Tibial nerve (tissue), 4 donors: ENCODE measurements at regions not wholly inside any gene's neighbourhood (a gene's known extent, or its start where the extent isn't known, plus 50 kb on each side); places are given as distances from the start of the nearest gene placed in this dataset.

Experiments used
- DNase-seq, 2 donors: peaks; one replicate each; pipeline ENCODE4 v3.0.0-alpha.2; 2019; ENCODE audit warnings: low spot score in 2 of 2
- H3K27ac ChIP-seq, 4 donors: fragments of 200-600 bp; sonication (generic) in 3 of 4; one replicate each; pipeline ENCODE4 v1.5.1; 2017 to 2019; ENCODE audit warnings: mild to moderate bottlenecking in 1 of 4
- H3K27me3 ChIP-seq, 2 donors: fragments of 200-600 bp; sonication (generic) in 1 of 2; one replicate each; pipeline versions ENCODE4 v1.5.1 to v1.6.0; 2017 to 2019
- H3K36me3 ChIP-seq, 3 donors: fragments of 200-600 bp; sonication (generic); one replicate each; pipeline ENCODE4 v1.5.1; 2018 to 2019
- H3K4me1 ChIP-seq, 4 donors: fragments of 200-600 bp; sonication (generic) in 3 of 4; one replicate each; pipeline ENCODE4 v1.5.1; 2017 to 2019
- H3K4me3 ChIP-seq, 4 donors: fragments of 200-600 bp; sonication (generic) in 3 of 4; one replicate each; pipeline ENCODE4 v1.5.1; 2017 to 2019; ENCODE audit warnings: mild to moderate bottlenecking in 1 of 4, moderate library complexity in 1 of 4
- H3K9me3 ChIP-seq, 4 donors: fragments of 200-600 bp; sonication (generic) in 3 of 4; one replicate each; pipeline ENCODE4 v1.5.1; 2017 to 2019
- EP300 ChIP-seq, 2 donors: sonication (generic); formaldehyde crosslinking; IDR thresholded peaks; one replicate each; pipeline ENCODE4 v1.6.1; 2017; ENCODE audit warnings: antibody characterized with exemption in 2 of 2, mild to moderate bottlenecking in 1 of 2
- POLR2A ChIP-seq, 2 donors: fragments of 450-650 bp; IDR thresholded peaks; one replicate each; pipeline ENCODE4 v1.6.1; 2017; ENCODE audit warnings: antibody characterized with exemption in 2 of 2, mild to moderate bottlenecking in 2 of 2, moderate library complexity in 2 of 2
- WGBS, 2 donors: methylation state at CpG; one replicate each; pipeline ENCODE4 v1.1.5; 2018; 5-methylcytosine and 5-hydroxymethylcytosine counted together
- TF ChIP-seq, protein P1 (sequence below), 5 experiments: fragments of 200-600 bp in 3 of 5; fragments of 450-650 bp in 2 of 5; sonication (generic) in 3 of 5; IDR thresholded peaks; one replicate each; pipeline ENCODE4 v1.5.1; 2016 to 2019; ENCODE audit warnings: antibody characterized with exemption in 5 of 5, mild to moderate bottlenecking in 3 of 5, moderate library complexity in 2 of 5

DNA sequence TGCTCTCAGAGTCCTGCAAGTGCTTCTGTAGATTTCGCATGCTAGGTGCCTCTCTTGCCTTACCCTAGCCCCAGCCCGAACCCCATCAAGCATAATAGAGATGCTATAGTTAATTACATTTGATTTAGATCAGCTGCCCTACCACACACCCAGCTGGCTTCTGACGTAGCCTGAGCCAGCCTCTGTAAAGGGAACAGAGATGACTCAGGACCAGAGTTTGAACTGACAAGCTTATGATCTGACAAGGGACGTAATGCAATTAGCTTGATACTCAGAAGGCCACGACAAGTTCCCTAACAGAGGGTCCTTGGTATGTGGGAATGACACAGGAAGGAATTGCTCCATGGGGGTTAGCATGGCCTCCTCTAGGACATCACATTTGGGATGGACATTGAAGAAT lies 126.6 kb downstream of the LRATD1 start:
- DNase-seq, result no peak
- H3K4me3 ChIP-seq, result no peak overlapping the region
- H3K9me3 ChIP-seq, result no peaks in the 10 kb centered on the region
- no peaks in the 10 kb centered on the region for H3K36me3 ChIP-seq
- TF ChIP-seq POLR2A (IDR thresholded peaks at IDR 0.05), result no peak
- TF ChIP-seq, protein P1, sequence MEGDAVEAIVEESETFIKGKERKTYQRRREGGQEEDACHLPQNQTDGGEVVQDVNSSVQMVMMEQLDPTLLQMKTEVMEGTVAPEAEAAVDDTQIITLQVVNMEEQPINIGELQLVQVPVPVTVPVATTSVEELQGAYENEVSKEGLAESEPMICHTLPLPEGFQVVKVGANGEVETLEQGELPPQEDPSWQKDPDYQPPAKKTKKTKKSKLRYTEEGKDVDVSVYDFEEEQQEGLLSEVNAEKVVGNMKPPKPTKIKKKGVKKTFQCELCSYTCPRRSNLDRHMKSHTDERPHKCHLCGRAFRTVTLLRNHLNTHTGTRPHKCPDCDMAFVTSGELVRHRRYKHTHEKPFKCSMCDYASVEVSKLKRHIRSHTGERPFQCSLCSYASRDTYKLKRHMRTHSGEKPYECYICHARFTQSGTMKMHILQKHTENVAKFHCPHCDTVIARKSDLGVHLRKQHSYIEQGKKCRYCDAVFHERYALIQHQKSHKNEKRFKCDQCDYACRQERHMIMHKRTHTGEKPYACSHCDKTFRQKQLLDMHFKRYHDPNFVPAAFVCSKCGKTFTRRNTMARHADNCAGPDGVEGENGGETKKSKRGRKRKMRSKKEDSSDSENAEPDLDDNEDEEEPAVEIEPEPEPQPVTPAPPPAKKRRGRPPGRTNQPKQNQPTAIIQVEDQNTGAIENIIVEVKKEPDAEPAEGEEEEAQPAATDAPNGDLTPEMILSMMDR (IDR thresholded peaks at IDR 0.05), result no peak
- TF ChIP-seq EP300 (IDR thresholded peaks at IDR 0.05), result no peak
- H3K27me3 ChIP-seq, result no peaks in the 10 kb centered on the region
- H3K4me1 ChIP-seq, result no peaks in the 10 kb centered on the region
- H3K27ac ChIP-seq, result no peak overlapping the region
- 80 to 84% methylated on average over 5 of the region's 5 CpGs for WGBS, 2 donors

DNA sequence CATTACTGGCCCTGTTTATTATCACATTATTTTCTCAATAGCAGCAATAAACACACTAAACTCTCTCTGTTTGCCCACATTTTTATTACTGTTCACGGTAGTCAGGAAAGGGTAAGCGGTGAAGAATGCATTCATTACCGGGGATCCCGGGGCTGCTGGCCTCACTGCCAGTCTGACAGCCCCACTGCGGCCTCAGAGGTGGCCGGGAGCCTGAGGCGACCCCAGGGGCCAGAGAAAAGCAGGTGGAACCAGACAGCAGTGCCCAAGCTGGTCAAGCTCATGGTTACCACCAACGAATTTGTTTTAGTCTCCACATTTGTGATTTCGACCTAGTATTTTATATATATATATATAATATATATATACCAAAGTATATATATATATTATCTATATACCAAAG lies 127.7 kb downstream of the LRATD1 start:
- Histone ChIP-seq H3K4me3 (no peak overlapping the region), H3K27ac (no peak overlapping the region), H3K27me3 (no peaks in the 10 kb centered on the region), H3K9me3 (no peaks in the 10 kb centered on the region), H3K36me3 (no peaks in the 10 kb centered on the region), H3K4me1 (no peaks in the 10 kb centered on the region)
- WGBS, 2 donors, result 61 to 63% methylated on average over 9 of the region's 9 CpGs
- TF ChIP-seq, protein P1 (IDR thresholded peaks at IDR 0.05), result no peak
- TF ChIP-seq EP300 (IDR thresholded peaks at IDR 0.05) (no peak), POLR2A (IDR thresholded peaks at IDR 0.05) (no peak)
- DNase-seq, result no peak

DNA sequence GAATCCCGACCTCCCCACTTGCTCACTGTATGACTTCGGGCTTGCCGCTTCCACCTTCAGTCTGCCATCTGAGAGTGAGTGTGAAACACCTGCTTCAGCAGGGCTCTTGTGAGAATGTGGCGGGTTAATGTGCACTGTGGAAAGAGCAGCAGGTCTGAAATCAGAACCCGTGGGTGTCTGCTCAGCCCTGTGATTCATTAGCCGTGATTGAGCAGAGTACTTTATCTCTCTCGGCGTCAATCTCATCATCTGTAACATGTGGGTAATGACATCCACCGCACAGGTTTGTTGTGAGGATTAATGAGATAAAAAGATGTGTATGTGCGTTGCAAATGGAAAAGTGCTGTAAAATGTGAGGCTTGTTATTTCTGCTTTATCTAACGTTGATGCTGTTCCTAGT lies 128.6 kb downstream of the LRATD1 start:
- no peaks in the 10 kb centered on the region for H3K4me1 ChIP-seq
- no peak overlapping the region for H3K27ac ChIP-seq
- no peaks in the 10 kb centered on the region for H3K9me3 ChIP-seq
- no peak for DNase-seq
- H3K4me3 ChIP-seq, result no peak overlapping the region
- no peaks in the 10 kb centered on the region for H3K27me3 ChIP-seq
- TF ChIP-seq POLR2A (IDR thresholded peaks at IDR 0.05), result no peak
- TF ChIP-seq EP300 (IDR thresholded peaks at IDR 0.05), result no peak
- TF ChIP-seq, protein P1 (IDR thresholded peaks at IDR 0.05), result no peak
- H3K36me3 ChIP-seq, result no peaks in the 10 kb centered on the region
- 89% methylated on average over 11 of the region's 11 CpGs for WGBS, 2 donors

DNA sequence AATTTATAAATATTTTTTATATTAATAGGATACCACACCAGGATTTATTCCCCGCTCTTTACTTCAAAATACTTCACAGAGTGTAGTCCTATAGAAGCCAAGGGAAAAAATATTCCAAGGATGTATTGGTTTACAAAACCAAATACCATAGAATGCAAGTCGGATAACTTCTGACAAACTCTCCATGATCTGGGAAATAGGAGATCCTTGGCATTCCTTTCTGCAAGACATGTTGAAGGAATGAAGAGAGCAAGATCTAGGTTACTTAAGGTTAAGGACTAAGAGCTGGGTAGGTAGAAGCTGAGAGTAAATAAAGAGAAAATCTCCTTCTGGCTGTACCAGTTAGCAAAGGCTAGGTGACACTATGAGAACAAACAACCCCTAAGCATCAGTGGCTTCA lies 141.2 kb downstream of the LRATD1 start:
- no peak for TF ChIP-seq EP300 (IDR thresholded peaks at IDR 0.05)
- no peak for TF ChIP-seq POLR2A (IDR thresholded peaks at IDR 0.05)
- TF ChIP-seq, protein P1 (IDR thresholded peaks at IDR 0.05), result no peak
- no peaks in the 10 kb centered on the region for H3K9me3 ChIP-seq
- WGBS, 2 donors, result 87 to 90% methylated on average over 2 of the region's 2 CpGs
- no peaks in the 10 kb centered on the region for H3K36me3 ChIP-seq
- no peaks in the 10 kb centered on the region for H3K4me1 ChIP-seq
- no peak overlapping the region for H3K27ac ChIP-seq
- DNase-seq, result no peak
- H3K4me3 ChIP-seq, result no peak overlapping the region
- H3K27me3 ChIP-seq, result no peaks in the 10 kb centered on the region

DNA sequence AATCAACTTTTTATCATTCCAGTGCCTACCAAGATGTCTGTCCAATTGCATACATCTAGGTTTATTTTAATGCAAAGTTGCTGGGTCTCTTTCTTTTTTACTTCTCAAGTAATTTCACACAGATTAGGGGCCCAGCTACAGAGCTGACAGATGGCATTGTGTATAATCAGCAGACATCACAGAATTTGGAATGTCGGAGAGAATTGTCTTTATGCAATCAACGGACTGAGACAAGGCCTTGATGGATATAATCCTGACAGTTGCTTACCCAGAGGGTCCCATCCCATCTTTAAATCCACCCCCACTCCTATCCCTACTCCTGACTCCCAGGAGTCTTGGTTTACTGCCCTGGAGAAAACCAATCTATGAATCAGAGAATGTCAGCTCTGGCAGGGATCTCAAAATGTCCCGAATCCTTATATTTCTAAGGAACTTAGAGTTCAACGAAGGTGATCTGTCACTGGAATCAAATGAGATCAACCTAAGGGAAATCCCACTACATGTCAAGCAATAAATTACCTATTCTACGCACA lies 142.0 kb downstream of the LRATD1 start:
- 83 to 84% methylated on average over 5 of the region's 5 CpGs for WGBS, 2 donors
- no peaks in the 10 kb centered on the region for H3K4me1 ChIP-seq
- no peaks in the 10 kb centered on the region for H3K36me3 ChIP-seq
- H3K27me3 ChIP-seq, result no peaks in the 10 kb centered on the region
- TF ChIP-seq POLR2A (IDR thresholded peaks at IDR 0.05), result no peak
- TF ChIP-seq, protein P1 (IDR thresholded peaks at IDR 0.05), result no peak
- no peak for TF ChIP-seq EP300 (IDR thresholded peaks at IDR 0.05)
- no peak for DNase-seq
- no peak overlapping the region for H3K27ac ChIP-seq
- H3K4me3 ChIP-seq, result no peak overlapping the region
- no peaks in the 10 kb centered on the region for H3K9me3 ChIP-seq
